KOPT-K1 (cell line): ENCODE measurements at regions not wholly inside any gene's neighbourhood (a gene's known extent, or its start where the extent isn't known, plus 50 kb on each side); places are given as distances from the start of the nearest gene placed in this dataset.
"Not testable (repeated sequence)": the region's sequence is repeated elsewhere in the genome, so short reads cannot be mapped to it uniquely, and the experiment has no call there.

Experiments
- H3K27ac ChIP-seq: fragments of 200-600 bp; sonication (generic); 2 replicates; pipeline ENCODE4 v1.5.1; 2016; ENCODE audit warnings: antibody characterized with exemption, mild to moderate bottlenecking, low read depth, low read length; ENCODE audit not compliant: poor library complexity, severe bottlenecking
- H3K36me3 ChIP-seq: fragments of 200-600 bp; sonication (generic); 2 replicates; pipeline ENCODE4 v1.5.1; 2017; ENCODE audit warnings: antibody characterized with exemption, mild to moderate bottlenecking, low read length, moderate library complexity; ENCODE audit not compliant: insufficient read depth
- H3K9me3 ChIP-seq: fragments of 200-600 bp; sonication (generic); 2 replicates; pipeline ENCODE4 v1.5.1; 2017; ENCODE audit warnings: antibody characterized with exemption, low read length, mild to moderate bottlenecking; ENCODE audit not compliant: insufficient read depth, poor library complexity, severe bottlenecking

DNA sequence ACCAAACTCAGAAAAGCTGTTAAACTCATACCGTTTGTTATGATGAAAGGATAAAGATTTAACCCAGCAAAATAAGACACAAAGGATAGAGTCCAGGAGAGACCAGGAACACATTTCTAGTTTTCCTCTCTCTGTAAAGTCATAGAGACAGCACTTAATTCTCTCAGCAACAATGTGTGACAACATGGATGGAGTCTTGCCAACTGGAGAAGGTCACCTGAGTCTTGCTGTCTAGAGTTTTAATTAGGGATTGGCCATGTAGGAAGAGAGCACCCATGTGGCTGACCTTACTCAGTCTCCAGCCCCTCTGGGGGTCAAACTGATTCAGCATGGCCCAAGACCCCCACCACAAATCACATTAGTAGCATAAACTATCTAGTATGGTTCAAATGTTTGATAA, 151.0 kb upstream of the ATF7IP start:
- Histone ChIP-seq H3K27ac (no peak overlapping the region), H3K36me3 (no peaks in the 10 kb centered on the region), H3K9me3 (peaks cover 5% of the 10 kb centered on the region)

DNA sequence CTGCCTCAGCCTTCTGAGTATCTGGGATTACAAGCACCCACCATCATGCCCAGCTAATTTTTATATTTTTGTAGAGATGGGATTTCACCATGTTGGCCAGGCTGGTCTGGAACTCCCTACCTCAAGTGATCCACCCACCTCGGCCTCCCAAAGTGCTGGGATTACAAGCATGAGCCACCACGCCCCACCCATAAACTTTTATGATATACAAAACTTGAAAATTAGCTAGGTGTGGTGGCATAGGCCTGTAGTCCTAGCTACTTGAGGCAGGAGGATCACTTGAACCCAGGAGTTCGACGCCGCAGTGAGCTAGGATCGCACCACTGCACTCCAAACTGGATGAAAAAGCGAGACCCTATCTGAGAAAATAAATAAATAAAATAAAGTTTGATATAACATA, 149.5 kb upstream of the ATF7IP start:
- H3K9me3 ChIP-seq, H3K27ac ChIP-seq, H3K36me3 ChIP-seq: not testable (repeated sequence)

DNA sequence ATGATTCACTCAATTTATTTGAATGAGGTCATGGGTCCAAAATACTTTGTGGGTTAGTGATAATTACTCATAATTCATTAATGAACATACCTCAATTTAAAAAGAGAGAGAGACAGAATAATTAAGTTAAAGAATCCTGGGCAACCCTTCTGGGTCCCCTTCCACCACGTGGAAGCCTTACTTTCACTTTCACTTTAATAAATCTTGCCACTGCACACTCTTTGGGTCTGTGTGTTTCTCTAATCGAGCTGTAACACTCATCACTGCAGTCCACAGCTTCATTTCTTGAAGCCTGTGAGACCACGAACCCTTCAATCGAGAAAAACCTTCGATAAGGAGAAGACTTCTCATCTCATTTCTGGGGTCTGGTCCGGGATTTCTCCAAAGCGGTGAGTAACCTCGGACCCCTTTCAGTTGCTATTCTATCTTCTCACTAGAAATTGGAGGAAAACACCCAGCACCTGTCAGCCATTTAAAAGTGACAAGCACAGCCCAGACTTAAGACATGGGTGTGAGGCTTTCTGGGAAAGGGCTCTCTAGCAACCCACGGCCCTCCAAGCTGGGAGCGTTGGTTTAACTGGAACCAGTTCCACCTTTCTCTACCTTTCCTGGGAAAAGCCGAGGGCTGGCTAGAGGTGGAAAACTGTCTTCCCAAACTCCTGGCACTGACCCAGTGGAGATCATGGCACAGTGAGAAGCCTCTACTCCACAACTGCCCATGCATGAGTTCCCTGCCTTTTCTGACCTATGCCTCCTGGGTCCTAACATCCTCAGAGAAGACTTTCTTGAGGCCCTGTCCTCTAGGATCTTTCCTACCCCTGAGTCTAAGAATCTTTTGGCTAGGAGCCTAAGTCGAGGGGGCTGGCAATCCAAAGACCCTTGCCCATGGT, 148.8 kb upstream of the ATF7IP start:
- Histone ChIP-seq H3K27ac (peak overlapping the region; percentile 13), H3K36me3 (no peaks in the 10 kb centered on the region), H3K9me3 (peaks cover 5% of the 10 kb centered on the region)

DNA sequence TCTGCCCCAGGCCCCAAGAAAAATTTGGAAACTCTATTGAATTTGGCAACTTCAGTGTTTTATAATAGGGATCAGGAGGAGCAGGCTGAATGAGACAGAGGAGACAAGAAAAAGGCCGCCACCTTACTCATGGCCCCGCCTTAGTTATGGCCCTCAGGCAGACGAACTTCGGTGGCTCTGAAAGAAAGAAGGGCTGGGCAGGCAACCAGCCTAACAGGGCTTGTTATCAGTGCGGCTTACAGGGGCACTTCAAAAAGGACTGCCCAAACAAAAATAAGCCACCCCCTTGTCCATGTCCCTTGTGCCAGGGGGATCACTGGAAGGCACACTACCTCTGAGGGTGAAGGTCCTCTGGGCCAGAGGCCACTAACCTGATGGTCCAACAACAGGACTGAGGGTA, 146.3 kb upstream of the ATF7IP start:
- Histone ChIP-seq H3K9me3 (peaks cover 5% of the 10 kb centered on the region), H3K36me3 (no peaks in the 10 kb centered on the region), H3K27ac (no peak overlapping the region)

DNA sequence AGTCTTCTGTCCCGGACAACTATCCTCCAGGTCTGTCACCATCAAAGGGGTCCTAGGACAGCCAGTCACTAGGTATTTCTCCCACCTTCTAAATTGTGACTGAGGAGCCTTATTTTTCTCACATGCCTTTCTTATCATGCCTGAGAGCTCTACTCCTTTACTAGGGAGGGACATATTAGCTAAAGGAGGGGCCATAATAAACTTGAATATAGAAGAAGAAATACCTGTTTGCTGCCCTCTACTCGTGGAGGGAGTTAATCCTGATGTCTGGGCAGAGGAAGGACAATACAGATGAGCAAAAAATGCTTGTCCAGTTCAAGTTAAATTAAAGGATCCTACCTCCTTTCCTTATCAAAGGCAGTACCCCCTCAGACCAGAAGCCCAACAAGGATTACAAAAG, 145.8 kb upstream of the ATF7IP start:
- not testable (repeated sequence) for H3K27ac ChIP-seq, H3K9me3 ChIP-seq, H3K36me3 ChIP-seq

DNA sequence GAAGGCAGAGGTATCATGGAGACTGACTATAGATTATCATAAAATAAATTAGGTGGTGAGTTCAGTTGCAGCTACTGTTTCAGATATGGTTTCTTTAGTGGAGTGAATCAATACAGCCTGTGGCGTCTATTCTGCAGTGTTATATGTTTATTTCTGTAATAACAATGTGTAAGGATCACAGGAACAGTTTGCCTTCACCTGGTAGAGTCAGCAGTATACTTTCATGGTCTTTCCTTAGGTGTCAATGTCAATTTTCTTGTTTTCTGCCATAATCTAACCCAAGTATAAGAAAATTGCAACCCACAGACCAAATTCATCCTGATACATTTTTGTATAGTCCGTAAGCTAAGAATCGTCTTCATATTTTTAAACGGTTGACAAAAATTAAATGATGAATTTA, 140.4 kb upstream of the ATF7IP start:
- Histone ChIP-seq H3K9me3 (peaks cover 4% of the 10 kb centered on the region), H3K27ac (no peak overlapping the region), H3K36me3 (no peaks in the 10 kb centered on the region)

DNA sequence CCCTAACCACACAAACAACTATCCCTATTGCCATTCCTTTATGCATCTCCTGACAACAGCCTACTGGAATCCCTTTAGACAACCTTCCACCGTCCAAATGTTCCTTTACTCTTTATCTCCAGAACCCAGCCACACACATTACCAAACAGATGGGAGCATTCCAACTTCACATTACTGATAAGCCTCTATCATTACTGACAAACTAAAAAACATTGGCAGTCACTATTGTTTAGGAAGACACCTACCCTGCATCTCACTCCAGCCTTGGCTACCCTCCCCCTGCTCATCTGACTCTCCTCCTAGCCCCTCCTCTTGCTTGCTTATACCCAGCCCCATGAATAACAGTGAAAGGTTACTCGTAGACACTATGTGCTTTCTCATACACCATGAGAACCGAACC, 130.3 kb upstream of the ATF7IP start:
- H3K36me3 ChIP-seq, H3K27ac ChIP-seq, H3K9me3 ChIP-seq: not testable (repeated sequence)

DNA sequence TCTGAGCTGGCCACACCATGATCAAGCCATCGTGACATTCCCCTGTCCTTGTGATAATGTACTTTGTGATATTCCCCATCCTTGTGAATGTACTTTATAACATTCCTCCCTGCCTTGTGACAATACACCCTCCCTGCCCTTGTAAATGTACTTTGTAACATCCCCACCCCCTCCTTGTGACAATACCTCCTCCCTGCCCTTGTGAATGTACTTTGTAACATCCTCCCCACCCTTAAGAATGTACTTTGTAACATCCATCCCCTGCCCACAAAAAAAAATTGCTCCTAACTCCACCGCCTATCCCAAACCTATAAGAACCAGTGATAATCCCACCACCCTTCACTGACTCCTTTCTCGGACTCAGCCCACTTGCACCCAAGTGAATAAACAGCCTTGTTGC, 128.8 kb upstream of the ATF7IP start:
- H3K9me3 ChIP-seq, H3K27ac ChIP-seq, H3K36me3 ChIP-seq: not testable (repeated sequence)

DNA sequence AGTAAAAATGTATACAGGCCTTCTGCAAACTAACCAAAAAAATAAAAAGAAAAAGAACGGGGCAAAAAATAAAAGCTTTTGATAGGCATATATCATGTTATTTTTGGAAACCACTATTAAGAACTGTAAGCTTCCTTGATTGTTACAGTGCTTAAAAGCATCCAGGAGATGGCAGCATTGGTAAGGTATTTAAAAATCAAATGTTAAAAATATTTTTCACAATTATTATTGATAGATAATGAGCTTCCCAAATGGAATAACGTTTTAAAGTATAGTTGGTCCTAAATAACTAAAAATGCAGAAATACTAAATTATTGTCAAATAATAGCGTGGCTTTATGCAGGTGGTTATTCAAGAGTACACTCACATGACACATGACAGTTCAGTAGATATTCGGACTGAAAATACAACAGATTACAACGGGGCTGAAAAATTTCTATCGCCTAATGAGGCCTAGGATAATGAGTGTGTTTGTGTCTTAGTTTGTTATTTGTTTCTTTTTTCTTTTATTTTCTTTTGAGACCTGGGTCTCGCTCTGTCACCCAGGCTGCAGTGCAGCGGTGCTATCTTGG, 127.2 kb upstream of the ATF7IP start:
- Histone ChIP-seq H3K27ac (no peak overlapping the region), H3K36me3 (no peaks in the 10 kb centered on the region), H3K9me3 (peaks cover 9% of the 10 kb centered on the region)

DNA sequence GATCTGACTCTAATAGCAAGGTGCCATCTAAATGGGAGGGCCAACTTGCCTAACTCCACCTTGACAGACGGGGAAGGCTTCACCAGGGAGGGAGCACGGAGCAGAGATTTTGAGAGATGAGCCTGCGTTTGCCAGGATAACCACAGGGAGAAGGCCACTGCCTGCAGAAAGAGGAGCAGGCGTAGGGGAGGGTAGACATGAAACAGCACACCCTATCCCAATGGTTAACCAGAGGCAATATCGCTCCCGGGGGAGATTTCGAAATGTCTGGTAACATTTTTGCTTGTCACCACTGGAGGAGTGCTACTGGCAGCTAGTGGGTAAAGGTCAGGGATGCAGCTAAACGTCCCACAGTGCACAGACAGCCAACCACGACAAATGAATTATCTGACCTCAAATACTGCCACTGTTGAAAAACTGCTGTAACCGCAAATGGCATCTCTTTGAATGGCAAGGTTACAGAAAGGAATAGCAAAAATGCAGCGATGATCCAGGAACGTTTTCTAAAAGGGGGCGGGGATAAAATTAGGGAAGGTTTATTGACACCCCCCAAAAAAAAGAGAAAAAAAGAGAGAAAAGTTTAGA, 126.0 kb upstream of the ATF7IP start:
- Histone ChIP-seq H3K27ac (no peak overlapping the region), H3K36me3 (no peaks in the 10 kb centered on the region), H3K9me3 (peaks cover 9% of the 10 kb centered on the region)

DNA sequence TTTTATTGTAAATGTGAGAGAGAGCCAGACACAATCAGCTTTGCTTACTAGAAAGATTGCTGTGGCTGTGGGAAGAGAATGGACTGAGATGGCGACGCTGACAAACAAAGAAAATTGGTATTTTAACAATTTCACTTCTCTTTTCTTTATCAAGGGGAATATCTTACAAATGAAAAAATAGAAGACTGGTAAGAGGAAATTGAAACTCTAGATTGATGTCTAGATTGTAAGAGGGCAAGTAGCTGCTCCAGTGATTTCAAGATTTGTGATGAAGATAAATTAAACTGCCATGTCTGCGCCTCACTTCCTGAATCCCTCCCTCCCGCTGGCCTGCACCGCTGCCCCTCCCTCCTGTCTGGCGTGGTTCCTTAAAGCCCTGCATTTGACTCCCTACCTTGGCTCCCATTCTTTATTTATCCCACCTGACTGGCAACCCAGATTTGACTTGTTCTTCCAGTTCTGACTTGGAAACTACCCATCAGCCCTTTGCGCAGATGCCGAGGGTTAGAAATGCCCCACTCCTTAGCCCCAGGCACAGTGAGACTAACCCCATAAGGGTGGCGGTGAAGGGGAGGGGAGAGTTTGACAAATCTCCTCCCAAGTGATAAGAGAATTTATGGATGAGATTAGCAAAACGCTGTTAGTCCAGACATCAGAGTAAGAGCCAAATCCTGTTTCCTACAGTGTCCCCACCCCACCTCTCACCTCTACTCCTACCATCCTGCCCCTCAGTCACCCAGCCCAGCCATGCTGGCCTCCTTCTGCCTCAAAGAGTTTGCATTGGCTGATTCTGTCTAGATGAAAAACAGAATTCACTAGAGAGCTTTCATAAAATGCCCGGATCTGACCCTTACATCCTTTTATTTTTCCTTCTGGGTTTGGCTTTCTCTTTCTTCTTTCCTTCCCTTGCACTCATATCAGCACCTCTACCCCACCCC, 125.3 kb upstream of the ATF7IP start:
- Histone ChIP-seq H3K9me3 (peaks cover 9% of the 10 kb centered on the region), H3K36me3 (no peaks in the 10 kb centered on the region), H3K27ac (no peak overlapping the region)

DNA sequence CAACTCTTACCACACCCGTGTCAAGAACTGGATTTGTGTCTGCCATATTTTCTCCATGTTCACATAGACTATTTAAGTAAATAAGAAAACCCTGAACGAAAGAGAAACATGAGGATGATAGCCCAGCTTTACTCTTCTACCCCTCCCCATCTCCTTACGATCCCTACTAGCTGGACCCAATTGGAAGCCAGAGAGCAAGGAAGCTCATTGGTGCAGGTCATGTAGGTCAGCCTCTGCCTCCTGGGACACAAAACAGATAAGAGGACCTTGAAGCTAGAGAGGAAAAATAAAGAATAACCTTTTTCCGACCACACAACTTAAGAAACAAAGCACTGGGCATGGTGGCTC, 124.6 kb upstream of the ATF7IP start:
- no peak overlapping the region for H3K27ac ChIP-seq
- H3K9me3 ChIP-seq, result peaks cover 9% of the 10 kb centered on the region
- H3K36me3 ChIP-seq, result no peaks in the 10 kb centered on the region

DNA sequence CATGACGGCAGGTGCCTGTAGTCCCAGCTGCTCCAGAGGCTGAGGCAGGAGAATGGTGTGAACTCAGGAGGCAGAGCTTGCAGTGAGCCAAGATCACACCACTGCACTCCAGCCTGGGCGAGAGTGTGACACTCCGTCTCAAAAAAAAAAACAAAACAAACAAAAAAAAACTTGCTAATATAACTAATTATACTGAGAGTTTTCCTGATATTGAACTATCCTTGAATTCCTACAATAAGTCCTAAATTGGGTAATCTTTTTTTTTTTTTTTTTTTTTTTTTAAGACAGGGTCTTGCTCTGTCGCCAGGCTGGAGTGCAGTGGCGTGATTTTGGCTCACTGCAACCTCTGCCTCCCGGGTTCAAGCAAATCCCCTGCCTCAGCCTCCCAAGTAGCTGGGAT, 122.7 kb upstream of the ATF7IP start:
- H3K9me3 ChIP-seq, H3K27ac ChIP-seq, H3K36me3 ChIP-seq: not testable (repeated sequence)

DNA sequence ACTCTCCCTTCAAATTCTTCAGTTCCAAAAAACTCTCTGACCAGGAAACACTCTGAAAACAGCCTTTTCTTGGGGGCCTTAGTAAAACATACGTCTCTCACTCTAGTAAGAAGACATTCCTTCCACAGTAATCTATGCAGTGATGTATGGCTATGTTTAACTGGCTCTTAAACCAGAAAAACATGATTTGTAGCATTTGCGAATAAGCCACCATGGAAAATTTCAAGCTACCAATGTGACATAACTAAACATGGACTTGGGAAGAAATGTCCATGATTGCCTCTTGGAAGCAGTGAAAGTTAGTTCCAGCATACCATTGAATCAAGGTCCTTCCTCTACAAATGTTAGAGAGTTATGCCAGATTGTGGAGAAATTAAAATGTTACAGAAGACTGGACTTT, 121.5 kb upstream of the ATF7IP start:
- H3K36me3 ChIP-seq, result no peaks in the 10 kb centered on the region
- no peak overlapping the region for H3K27ac ChIP-seq
- peaks cover 9% of the 10 kb centered on the region for H3K9me3 ChIP-seq
